Uterus (tissue), 2 donors: ENCODE measurements at regions not wholly inside any gene's neighbourhood (a gene's known extent, or its start where the extent isn't known, plus 50 kb on each side); places are given as distances from the start of the nearest gene placed in this dataset.

Experiments used
- POLR2A ChIP-seq, 2 donors: fragments of 450-650 bp; IDR thresholded peaks; one replicate each; pipeline ENCODE4 v1.6.1; 2016; ENCODE audit warnings: antibody characterized with exemption in 2 of 2, mild to moderate bottlenecking in 1 of 2, moderate library complexity in 1 of 2
- TF ChIP-seq, protein P1 (sequence below), 4 experiments: fragments of 200-600 bp in 2 of 4; fragments of 450-650 bp in 2 of 4; sonication (generic) in 2 of 4; IDR thresholded peaks; one replicate each; pipeline ENCODE4 v1.5.1; 2016 to 2019; ENCODE audit warnings: antibody characterized with exemption in 4 of 4, mild to moderate bottlenecking in 2 of 4, moderate library complexity in 1 of 4

DNA sequence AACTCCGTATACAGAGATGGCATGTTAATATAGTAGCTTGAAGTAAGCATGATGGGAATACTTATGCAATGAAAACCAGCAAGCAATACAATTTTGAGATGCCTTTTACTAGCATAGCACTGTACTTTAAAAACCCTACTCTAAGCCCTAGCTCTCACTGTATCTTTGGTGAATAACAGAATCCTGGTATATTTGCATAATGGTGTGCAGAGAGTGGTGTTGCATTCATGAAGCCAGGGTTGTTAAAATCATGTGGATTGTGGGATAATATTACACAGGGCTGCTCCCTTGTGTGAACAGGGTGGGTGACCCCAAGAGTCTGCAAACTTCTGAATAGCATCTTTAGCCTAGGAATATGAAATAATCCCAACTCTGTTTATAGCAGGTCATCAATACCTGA, 105.2 kb upstream of the BMP2 start:
- TF ChIP-seq, protein P1, sequence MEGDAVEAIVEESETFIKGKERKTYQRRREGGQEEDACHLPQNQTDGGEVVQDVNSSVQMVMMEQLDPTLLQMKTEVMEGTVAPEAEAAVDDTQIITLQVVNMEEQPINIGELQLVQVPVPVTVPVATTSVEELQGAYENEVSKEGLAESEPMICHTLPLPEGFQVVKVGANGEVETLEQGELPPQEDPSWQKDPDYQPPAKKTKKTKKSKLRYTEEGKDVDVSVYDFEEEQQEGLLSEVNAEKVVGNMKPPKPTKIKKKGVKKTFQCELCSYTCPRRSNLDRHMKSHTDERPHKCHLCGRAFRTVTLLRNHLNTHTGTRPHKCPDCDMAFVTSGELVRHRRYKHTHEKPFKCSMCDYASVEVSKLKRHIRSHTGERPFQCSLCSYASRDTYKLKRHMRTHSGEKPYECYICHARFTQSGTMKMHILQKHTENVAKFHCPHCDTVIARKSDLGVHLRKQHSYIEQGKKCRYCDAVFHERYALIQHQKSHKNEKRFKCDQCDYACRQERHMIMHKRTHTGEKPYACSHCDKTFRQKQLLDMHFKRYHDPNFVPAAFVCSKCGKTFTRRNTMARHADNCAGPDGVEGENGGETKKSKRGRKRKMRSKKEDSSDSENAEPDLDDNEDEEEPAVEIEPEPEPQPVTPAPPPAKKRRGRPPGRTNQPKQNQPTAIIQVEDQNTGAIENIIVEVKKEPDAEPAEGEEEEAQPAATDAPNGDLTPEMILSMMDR (IDR thresholded peaks at IDR 0.05), result no peak
- TF ChIP-seq POLR2A (IDR thresholded peaks at IDR 0.05), result no peak
